Peyer's patch (tissue), 4 donors: ENCODE measurements at regions not wholly inside any gene's neighbourhood (a gene's known extent, or its start where the extent isn't known, plus 50 kb on each side); places are given as distances from the start of the nearest gene placed in this dataset.

Source experiments
- POLR2A ChIP-seq, 2 donors: fragments of 450-650 bp; IDR thresholded peaks; one replicate each; pipeline ENCODE4 v1.5.1; 2017; ENCODE audit warnings: antibody characterized with exemption in 2 of 2, mild to moderate bottlenecking in 2 of 2, moderate library complexity in 2 of 2
- TF ChIP-seq, protein P1 (sequence below), 6 experiments: fragments of 450-650 bp in 4 of 6; fragments of 200-600 bp in 2 of 6; sonication (generic) in 1 of 6; IDR thresholded peaks; one replicate each; pipeline ENCODE4 v1.5.1; 2017 to 2019; ENCODE audit warnings: antibody characterized with exemption in 6 of 6, mild to moderate bottlenecking in 3 of 6, moderate library complexity in 1 of 6

DNA sequence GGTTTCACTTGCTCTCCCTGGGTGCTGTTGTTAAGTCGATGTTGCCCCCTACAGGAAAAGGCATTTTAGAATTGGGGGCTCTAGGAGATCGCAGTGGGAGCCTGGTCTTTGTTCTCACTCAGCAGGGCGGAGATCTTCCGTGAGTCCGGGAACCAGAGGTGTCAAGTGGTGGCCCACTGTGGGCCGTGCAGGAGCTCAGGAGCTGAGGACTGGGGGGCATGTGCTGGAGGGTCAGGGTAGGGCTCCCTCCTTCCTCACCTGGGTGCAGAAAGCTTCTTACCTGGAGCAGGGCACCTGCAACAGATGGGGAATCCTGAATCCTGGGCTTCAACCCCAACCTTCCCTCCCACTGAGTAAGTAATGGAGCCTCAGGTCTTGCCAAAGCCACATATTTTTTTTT, 392.7 kb downstream of the NPHP4 start:
- no peak for TF ChIP-seq POLR2A (IDR thresholded peaks at IDR 0.05)
- TF ChIP-seq, protein P1, sequence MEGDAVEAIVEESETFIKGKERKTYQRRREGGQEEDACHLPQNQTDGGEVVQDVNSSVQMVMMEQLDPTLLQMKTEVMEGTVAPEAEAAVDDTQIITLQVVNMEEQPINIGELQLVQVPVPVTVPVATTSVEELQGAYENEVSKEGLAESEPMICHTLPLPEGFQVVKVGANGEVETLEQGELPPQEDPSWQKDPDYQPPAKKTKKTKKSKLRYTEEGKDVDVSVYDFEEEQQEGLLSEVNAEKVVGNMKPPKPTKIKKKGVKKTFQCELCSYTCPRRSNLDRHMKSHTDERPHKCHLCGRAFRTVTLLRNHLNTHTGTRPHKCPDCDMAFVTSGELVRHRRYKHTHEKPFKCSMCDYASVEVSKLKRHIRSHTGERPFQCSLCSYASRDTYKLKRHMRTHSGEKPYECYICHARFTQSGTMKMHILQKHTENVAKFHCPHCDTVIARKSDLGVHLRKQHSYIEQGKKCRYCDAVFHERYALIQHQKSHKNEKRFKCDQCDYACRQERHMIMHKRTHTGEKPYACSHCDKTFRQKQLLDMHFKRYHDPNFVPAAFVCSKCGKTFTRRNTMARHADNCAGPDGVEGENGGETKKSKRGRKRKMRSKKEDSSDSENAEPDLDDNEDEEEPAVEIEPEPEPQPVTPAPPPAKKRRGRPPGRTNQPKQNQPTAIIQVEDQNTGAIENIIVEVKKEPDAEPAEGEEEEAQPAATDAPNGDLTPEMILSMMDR (IDR thresholded peaks at IDR 0.05) = no peak
